GM18951 (cell line): ENCODE measurements at regions not wholly inside any gene's neighbourhood (a gene's known extent, or its start where the extent isn't known, plus 50 kb on each side); places are given as distances from the start of the nearest gene placed in this dataset.
"Not testable (repeated sequence)": the region's sequence is repeated elsewhere in the genome, so short reads cannot be mapped to it uniquely, and the experiment has no call there.

Source experiments
- POLR2A ChIP-seq: IDR thresholded peaks from 4 replicates; pipeline ENCODE4 v1.6.1; 2011; ENCODE audit warnings: mild to moderate bottlenecking; ENCODE audit not compliant: insufficient read length, insufficient read depth; ENCODE audit errors: extremely low read depth
- in situ Hi-C: fragments of 300-500 bp; cut with MboI; formaldehyde crosslinking; loops from one replicate; pipeline ENCODE4 v1.12.0; 2022; ENCODE audit warnings: low sequenced_read_pairs, mixed read lengths, inconsistent platforms; ENCODE audit not compliant: unreplicated experiment

DNA sequence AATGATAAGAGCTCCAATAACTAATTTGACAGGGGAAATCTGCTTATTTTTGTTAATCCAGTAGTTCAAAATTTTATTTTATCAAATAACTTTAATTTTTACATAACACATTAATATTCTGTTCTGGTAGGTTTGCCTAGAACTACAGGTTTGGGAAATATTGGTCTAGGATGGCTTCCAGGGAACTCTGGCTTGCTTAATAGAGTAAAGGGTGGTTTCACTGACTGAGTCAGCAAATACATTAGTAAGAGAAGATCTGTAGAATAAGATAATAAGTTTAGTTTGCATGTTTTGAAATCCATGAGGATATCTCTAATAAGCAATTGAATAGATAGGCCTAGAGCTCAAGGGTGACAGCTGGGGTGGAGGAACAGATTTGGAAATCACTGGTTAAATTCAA is 500.7 kb downstream of the ZNF674 start:
- TF ChIP-seq POLR2A = no peak
- in situ Hi-C loops = no loop called here

DNA sequence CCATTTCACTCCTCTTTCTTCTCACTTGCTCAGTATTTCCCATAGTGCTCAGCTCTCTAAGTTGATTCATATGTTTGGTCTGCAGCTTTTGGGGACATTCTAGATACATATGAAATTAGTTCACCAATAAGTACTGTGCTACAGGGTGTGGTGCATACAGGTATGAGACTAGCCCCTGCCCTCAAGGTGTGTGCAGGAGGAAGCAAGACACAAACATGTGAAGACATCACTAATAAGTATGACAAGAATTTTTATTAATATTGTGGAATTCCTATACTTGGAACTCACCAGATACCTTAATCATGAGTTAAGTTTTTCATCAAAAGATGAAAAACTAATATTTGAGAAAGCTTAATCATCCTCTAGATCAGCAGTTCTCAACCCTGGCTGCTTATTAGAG is 505.2 kb downstream of the ZNF674 start:
- in situ Hi-C loops = no loop called here

GRCh38 chrX:46039526-46039925 is 505.7 kb downstream of the ZNF674 start:
- no peak for TF ChIP-seq POLR2A
- in situ Hi-C loops = no loop called here

More for the DNA sequence above, 505.2 kb downstream of the ZNF674 start:
- no peak for TF ChIP-seq POLR2A

GRCh38 chrX:46036508-46036907 is 508.7 kb downstream of the ZNF674 start:
- no peak for TF ChIP-seq POLR2A
- in situ Hi-C loops = no loop called here

DNA sequence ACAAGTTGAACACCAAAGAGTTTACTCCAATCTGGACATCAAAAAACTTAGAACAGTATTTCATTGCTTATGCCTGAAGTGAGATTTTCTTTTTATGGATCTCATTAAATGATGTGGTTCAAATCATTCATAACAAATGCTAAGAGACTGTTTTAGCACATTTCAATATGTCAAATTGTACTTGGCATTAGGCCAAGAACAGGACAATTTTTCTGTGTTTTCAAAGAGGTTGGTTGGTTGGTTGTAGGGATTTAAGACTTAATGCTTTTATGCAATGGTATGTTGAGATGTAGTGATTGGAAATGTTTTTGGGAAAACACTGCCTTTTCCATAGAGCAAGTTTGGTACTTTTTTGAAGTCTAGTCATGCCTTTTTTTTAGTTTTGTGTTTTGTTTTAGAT is 510.4 kb downstream of the ZNF674 start:
- in situ Hi-C loops = no loop called here
- TF ChIP-seq POLR2A = no peak

DNA sequence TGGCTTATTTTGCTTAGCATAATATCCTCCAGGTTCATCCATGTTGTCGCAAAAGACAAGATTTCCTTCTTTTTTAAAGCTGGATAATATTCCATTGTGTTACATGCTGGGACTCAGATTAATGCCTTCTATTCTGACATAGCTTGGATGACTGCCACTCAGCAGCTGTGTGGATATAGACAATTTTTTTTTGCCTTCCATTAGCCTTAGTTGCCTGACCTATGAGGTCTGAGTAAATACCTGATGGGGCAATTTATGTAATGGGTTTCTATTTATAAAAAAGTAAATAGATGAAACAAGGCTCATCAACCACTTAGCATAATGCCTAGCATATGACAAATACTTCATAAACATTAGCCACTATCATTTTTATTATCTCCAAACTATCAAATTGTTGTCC is 515.4 kb downstream of the ZNF674 start:
- no peak for TF ChIP-seq POLR2A
- in situ Hi-C loops = no loop called here

DNA sequence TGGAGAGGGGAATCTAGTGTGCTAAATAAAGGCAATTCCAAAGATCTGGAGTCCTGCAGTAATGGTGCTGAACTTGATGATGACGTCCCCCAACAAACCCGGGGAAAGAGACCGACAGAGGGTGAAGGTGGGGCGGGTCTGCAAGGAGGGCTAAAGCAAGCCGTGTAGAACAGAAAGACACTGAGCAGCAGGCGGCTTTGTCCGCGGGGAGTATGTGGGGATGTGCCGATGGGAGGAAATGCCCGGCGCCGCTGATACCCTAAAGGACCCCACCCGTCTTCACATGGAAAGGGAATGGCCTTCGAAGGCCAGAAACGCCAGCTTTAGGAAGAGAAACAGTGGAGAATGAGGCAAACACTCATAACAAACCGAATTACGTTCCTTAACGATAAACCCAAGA is 528.9 kb downstream of the ZNF674 start:
- TF ChIP-seq POLR2A = no peak
- in situ Hi-C loops = no loop called here

DNA sequence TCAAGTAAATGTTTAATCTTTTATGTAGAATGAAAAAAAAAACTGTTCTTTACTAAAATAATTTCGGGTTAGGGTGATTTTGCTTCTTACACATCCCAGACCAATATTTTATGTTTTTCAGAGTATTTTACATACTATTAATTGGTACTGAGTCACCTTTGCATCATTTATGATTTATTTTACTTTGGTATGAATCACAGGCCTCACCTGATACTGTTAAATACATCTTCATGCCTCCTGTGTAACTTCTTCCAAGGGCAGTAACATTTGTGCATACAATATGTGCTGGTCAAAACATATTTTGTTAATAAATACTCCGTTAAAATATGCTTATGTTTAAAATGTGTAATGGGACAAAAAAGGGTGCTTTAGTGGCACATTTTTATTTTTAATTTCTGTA is 529.6 kb downstream of the ZNF674 start:
- in situ Hi-C loops = no loop called here
- TF ChIP-seq POLR2A = no peak

DNA sequence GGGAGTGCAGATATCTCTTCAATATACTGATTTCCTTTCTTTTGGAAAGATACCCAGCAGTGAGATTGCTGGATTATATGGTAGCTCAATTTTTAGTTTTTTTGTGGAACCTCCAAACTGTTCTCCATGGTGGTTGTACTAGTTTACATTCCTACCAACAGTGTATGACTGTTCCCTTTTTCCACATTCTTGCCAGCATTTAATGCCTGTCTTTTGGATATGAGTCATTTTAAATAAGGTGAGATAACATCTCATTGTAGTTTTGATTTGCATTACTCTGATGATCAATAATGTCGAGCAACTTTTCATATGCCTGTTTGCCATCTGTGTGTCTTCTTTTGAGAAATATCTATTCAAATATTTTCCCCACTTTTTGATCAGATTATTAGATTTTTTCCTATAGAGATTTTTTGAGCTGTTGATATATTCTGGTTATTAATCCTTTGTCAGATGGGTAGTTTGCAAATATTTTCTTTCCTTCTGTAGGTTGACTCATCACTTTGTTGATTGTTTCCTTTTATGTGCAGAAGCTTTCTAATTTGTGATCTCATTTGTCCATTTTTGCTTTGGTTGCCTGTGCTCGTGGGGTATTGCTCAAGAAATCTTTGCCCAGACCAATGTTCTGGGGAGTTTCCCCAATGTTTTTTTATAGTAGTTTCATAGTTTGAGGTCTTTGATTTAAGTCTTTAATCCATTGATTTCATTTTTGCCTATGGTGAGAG is 552.7 kb downstream of the ZNF674 start:
- in situ Hi-C loops = no loop called here
- no peak for TF ChIP-seq POLR2A

DNA sequence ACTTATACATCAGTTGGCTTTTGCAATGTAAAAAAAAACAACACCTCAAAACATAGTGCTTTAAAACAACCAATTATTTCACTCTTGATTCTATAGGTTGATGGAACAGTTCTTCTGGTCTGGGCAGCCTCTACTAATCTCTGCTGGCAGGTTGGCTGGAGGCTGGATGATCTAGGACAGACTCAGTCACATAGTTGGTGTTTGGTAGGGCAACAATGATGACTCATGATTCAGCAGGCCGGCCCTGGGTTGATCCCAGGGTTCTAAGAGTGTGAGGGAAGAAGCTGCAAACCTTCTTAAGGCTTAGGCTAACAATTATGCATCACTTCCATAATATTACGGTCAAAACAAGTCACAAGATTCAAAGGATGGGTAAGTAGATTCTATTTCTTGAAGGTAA is 558.2 kb downstream of the ZNF674 start:
- no peak for TF ChIP-seq POLR2A
- in situ Hi-C loops = no loop called here

DNA sequence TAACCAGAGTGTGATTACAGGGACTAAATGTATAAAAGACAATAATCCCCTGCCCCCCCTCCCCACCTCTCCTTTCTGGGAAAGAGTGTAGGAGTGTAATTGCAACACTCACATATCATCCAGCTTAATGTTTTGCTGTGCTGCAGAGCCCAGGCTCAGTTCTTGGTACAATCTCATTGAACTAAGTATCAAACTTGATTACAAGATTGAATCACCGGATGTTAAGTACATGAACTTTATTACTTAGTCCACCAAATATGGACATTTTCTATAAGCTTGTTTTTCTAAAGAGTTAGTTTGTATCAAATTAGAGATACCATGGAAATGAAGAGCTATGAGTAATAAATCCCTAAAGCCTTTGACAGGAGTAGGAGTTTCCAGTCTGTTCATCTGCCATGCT is 559.1 kb downstream of the ZNF674 start:
- TF ChIP-seq POLR2A = no peak
- in situ Hi-C loops = no loop called here

- in situ Hi-C loops = not testable (repeated sequence)
Measured at GRCh38 chrX:45982958-45983727, 562.1 kb downstream of the ZNF674 start.

- TF ChIP-seq POLR2A = no peak
- in situ Hi-C loops = no loop called here
Measured at GRCh38 chrX:45980726-45981125, 564.5 kb downstream of the ZNF674 start.

- TF ChIP-seq POLR2A = no peak
- in situ Hi-C loops = no loop called here
Measured at GRCh38 chrX:45975633-45976032, 569.6 kb downstream of the ZNF674 start.
